HK-2 (cell line): ENCODE measurements at regions not wholly inside any gene's neighbourhood (a gene's known extent, or its start where the extent isn't known, plus 50 kb on each side); places are given as distances from the start of the nearest gene placed in this dataset.

Experiments
- DNase-seq: peaks from one replicate; pipeline ENCODE4 v3.0.0-alpha.2; 2018; ENCODE audit not compliant: unreplicated experiment

DNA sequence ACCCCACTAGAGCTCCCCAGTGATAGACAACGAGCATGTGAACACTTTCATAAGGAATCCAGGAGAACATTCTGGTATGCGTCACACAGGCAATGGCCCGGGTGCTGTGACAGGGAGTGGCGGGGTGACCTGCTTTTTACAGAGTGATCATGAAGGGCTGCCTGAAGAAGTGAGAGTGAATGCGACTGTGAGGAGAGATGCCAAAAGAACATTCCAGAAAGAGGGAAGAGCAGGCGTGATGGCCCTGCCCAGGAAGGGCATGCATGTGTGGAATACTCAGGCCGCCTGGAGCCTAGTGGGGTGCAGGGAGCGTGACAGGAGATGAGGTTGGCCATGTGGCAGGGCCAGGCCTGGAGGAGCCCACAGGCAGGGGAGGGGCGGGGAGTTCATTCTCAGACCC, 53.8 kb downstream of the FZD10 start:
- DNase-seq, result no peak

DNA sequence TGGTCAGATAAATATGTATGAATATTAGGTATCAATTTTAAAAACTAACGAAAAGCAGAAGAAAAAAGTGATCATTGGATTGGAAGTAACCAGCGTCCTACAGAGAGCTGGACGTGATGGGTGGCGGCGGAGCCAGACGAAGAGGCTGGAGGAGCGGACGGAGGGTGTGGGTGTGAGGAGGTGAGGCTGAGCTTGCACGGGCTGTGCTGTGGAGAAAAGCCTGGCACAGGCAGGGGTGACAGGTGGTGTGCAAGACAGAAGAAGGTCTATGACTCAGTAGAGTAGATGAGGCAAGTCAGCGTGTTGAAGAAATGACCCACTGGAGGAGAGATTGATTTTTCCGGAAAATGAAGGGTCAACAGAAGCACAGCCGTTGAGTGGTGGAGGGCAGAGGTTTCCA, 56.4 kb downstream of the FZD10 start:
- DNase-seq, result no peak

DNA sequence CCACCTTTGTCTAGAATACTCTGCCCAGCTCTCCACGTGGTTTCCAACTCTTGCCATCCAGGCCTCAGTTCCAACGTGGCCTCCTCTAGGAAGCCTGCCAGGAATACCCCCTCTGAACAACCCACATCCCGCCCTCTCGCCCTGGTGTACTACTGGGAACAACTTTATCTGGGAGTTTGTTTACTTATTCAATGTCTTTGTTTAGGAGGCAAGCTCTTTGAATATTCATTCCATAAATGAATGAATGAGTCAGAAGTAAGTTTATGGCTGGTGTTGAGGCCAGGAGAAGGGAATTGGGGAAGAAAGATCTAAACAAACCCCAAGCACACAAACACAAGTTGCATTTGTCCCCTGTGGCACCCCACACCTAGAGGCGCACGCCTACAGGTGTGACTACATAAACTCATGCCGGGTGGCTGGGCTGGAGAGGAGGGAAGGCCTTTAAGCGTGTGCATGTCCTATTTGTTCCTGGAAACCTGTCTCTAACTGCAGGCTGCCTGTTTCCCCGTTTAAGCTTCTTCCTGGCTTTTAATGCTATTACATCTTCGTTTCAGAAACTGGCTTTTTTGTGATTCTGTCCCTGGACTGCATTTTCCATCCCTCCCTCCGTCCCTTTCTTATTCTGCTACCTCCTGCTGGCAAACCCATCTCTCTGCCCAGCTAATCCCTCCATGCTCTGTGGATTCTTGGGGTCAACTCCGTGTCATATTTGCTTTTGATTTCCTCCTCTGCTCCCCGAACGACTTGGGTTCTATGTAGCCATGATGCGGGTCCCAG, 57.9 kb downstream of the FZD10 start:
- no peak for DNase-seq

GRCh38 chr12:130220706-130221100, 58.4 kb downstream of the FZD10 start:
- DNase-seq, result no peak

DNA sequence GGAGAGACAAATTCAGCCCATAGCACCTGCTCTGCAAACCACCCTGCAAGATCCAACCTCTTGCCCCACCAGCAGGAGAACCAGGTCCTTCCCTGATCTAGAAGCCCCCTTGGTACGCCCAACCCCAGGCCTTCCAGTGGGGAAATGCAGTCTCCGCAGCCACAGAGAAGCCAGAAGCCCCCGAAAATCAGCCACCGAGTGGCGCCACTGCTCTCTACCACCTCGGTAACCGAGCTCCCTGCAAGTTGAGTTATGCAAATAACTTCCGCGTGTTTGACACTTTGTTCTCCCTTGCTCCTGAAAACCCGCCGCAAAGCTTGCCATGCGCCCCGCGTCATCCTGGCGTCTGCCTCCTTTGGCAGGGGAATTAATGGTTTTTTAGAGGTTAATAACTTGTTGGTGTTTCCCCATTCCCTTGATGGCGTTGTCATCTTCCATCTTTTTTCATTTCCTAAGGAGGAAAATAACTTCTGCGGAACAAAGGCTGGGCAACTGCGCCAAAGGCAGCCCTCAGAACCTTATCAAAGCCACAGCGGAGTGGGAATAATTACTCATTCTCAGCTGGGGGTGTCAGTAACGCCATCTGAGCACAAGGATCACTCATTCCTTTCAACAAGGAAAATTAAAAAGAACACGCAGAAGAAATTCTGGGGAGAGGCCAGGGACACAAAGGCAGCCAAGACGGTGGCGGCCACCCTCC, 60.4 kb downstream of the FZD10 start:
- no peak for DNase-seq

DNA sequence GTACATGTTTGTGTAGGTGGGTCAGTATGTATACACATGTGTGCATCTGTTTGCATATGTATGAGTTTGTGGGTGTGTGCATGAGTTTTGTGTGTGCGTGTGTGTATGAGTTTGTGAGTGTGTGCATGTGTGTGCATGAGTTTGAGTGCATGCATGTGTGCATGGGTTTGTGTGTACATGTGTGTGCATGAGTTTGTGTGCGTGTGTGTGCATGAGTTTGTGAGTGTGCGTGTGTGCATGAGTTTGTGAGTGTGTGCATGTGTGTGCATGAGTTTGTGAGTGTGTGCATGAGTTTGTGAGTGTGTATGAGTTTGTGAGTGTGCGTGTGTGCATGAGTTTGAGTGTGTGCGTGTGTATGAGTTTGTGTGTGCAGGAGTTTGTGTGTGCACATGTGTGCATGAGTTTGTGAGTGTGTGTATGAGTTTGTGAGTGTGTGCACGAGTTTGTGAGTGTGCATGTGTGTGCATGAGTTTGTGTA, 61.5 kb downstream of the FZD10 start:
- DNase-seq, result no peak

DNA sequence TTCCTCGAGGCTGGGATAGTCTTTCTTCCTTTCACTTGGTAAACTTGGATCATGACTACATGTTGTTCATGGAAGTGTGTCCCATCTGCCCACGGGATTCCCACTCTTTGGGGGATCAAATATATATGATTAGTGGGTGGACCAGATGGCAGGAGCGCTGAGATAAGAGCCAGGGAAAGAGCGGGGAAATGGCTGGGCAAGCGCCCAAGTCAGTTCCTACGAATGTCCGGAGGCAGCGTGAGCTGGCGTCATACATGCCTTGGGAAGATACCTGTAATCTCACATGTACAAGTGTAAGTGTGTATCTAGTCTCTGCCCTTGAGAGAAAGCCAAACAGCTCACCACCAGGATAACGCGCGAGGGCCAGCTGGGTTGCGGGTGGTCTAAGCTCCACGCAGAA, 62.3 kb downstream of the FZD10 start:
- no peak for DNase-seq

DNA sequence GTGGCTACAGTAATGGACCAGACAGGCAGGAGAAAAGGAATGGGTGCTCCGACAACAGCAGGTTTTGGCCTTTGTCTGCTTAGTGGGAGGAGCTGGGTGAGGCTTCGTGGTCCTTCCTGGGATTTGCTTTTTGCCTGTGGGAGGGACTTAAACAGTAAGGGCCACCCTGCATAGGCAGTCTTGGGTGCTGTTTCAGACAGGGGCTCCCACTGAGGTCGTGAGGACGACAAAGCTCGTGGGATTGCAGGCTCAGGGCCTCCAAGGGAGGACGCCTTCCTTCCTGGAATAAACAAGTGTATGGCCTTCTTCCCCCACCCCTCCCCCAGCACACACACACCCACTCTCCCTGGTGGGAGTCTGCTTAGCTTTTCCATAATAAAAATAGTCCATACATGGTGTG, 63.1 kb downstream of the FZD10 start:
- no peak for DNase-seq

DNA sequence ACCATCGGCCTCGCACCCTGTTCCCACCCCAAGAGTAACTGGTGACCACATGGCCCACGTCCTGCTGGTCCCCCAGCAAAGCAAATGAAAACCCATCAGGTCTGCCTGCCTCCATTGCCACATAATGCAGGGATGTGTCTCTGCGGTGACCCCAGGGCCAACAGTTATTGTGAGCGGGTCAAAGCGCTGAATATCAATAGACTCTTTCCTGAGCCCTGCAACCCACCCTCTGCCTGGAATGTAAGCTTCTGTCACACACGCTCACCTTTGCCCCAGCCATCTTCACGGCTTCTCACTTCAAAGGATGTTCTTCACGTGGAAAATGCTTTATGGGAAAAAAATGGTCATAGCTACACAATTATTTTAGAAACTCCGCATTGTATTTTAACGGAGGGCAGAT, 63.9 kb downstream of the FZD10 start:
- no peak for DNase-seq

DNA sequence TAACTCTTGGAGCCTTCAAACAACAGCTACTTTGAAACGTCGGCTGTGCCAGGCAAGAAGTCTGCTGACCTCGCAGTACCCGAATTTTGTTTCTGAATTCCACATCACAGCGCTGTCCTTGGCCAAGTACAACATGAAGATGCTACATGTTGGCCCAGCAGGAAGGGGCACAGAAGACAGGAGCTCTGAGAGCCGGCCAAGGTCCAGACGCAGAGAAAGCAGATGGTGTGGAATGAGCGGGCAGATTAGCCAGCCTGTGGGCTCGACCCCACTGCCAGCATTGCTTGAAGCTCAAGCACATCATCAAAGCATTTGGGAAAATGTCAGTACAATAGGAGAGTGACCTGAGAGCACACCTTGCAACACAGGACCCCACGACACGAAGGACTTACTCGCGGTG, 64.5 kb downstream of the FZD10 start:
- DNase-seq, result no peak

DNA sequence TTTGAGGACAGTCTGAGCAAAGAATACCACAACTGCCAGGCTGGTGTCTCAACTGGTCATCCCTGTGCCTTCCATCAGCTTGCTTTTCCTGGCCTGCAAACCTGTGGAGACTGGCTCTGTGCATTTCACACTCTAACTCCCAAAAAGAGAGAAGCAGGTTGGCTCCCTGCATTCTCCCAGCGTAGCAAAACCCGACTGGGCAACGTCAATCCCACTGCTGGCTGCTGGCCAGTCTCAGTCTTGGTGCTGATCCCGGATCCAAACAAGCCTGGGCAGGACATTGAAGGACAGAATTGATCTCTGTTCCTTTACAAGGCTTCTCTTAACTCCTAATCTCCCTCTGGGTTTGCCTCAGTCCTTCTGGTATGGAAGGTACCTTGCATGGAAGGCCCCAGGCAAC, 65.4 kb downstream of the FZD10 start:
- no peak for DNase-seq

DNA sequence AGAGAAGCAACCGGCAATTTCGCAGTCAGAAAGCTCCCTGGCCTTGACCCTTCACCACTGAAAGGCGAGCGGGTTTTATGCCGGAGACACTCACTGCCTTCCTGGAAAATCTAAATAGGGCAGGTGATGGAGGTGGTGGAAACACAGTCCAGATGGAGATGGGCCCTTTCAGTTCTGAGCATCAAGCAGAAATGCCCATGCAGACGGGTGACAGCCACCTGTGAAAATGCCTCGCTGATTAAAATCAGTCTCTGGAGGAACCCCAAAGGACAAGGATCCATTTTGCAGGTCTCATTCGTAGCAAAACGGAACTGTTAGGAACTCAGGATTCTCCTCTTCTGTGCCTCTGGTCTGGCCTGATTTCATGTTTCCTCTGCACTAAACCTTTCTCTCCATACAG, 74.2 kb downstream of the FZD10 start:
- no peak for DNase-seq

- no peak for DNase-seq
Measured at GRCh38 chr12:130240831-130241590, 78.7 kb downstream of the FZD10 start.

GRCh38 chr12:130242506-130242905, 80.2 kb downstream of the FZD10 start:
- no peak for DNase-seq

DNA sequence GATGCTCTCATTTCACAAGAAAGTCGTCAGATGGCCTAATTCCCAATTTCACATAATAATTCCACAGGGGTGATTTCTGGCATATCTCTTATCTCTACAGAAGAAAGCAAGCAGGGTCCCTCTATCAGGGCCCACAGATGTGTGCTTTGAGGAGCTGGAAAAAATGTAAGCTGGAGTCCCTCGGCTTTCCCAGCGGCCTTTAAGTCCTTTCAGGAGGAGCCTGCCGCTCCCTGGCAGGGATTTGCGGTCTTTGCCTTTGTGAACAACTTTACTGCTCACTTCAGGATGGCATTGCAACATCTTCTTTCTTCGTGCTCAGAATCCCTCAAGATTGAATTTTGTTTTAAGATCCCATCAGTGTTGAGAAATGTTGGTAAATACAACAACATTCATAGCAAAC, 83.0 kb downstream of the FZD10 start:
- DNase-seq, result no peak

DNA sequence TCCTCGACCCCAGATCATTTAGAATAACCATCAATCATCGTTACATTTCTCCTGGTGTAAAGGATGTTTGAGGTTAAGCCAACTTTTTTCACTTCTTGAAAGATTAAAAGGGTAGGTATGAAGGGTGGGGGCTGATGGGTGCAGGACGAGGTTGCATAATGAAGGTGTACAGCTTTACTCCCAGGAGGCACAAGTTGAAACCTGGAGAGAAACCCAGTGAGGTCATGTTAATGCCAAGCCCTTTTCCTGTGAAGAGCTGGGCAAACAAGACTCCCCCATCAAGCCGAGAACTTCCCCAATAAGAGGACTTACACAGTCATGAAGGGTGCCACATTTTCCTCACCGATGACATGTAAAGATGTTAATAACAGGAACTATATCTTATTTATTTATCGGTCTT, 84.3 kb downstream of the FZD10 start:
- DNase-seq, result no peak

- DNase-seq, result no peak
Measured at GRCh38 chr12:130247634-130248237, 85.5 kb downstream of the FZD10 start.

- DNase-seq, result no peak
Measured at GRCh38 chr12:130249376-130249775, 87.1 kb downstream of the FZD10 start.

- no peak for DNase-seq
Measured at GRCh38 chr12:130251236-130251780, 86.4 kb upstream of the PIWIL1 start.

DNA sequence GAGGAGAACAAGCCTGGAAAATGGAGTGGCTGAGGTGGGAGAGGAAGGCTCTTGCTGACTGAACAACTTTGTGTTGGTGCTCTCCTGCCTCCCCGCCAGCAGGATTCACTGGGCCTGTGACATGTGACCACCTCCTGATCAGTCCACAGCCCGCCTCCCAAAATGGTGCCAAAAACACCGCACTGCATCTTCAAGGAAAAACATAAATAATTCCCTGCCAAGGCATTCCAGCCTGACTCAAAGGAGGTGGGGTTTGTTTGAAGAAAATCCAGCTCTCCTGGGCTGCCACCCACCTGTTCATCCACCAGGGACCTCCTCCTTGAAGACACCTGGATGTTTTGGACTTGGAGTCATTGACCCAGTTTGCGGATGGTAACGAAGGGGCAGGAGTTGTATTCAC, 83.8 kb upstream of the PIWIL1 start:
- no peak for DNase-seq

DNA sequence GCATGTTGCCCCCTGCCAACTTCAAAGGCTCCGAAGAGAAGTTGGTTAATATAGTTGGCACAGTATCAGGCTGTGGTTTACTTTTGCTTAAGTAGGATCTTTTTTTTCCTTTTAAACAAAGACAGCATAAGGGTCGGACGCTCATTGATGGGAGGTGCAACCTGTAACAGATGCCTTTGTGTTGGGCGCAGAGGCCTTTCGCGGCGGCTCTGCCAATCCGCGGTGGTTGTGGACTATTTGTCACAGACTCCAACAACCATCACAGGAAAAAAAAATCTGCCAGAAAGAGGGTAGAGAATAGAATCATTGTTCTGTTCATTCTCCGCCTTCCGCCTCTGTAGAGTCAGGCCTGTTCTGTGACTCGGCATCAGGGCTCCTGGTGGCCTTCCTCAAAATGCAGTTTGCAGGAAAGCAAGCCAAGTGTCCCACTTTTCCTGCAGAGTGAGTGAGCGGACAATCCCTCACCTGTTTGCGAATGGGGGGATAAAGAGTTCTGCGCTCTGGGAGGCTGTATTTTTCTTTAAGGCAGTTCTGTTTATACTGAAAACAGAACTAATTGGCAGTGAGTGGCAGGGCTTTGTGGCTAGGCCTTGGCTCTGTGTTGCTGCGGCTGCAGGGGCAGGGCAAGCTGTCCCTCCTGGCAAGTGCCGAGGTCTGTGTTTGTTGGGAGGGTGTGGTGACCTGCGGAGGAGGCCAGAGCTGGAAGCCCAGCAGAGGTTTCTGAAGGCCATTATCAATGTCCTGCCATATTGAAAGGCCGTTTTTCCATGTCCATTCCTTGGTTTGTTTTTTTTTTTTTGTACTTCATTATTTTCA, 83.0 kb upstream of the PIWIL1 start:
- DNase-seq, result no peak
